Natural killer cell (primary cell): ENCODE measurements at regions not wholly inside any gene's neighbourhood (a gene's known extent, or its start where the extent isn't known, plus 50 kb on each side); places are given as distances from the start of the nearest gene placed in this dataset.

Experiments
- ATAC-seq, 3 donors: fragments of 150-1000 bp in 2 of 3; fragments of 200-7000 bp in 1 of 3; cut with Tn5 transposase; 1 replicate in 1 of 3; 2 replicates in 2 of 3; pipeline ENCODE4 v1.10.0; 2021; ENCODE audit warnings: mild to moderate bottlenecking in 2 of 3, moderate library complexity in 2 of 3
- DNase-seq, 2 donors: peaks; one replicate each; pipeline versions ENCODE4 v3.0.0 to v3.0.0-alpha.2; 2013 to 2021; ENCODE audit warnings: mixed read lengths in 1 of 2
- H3K27ac ChIP-seq: one replicate; pipeline ENCODE4 v1.5.1; 2013; ENCODE audit warnings: mild to moderate bottlenecking, low read length
- H3K27me3 ChIP-seq: one replicate; pipeline ENCODE4 v1.6.1; 2013; ENCODE audit warnings: low read length; ENCODE audit not compliant: control insufficient read depth, insufficient read depth
- H3K36me3 ChIP-seq: one replicate; pipeline ENCODE4 v1.6.1; 2013; ENCODE audit warnings: low read length; ENCODE audit not compliant: control insufficient read depth, insufficient read depth
- H3K4me1 ChIP-seq: one replicate; pipeline ENCODE4 v1.6.1; 2013; ENCODE audit warnings: low read length; ENCODE audit not compliant: control insufficient read depth, insufficient read depth
- H3K4me3 ChIP-seq: one replicate; pipeline ENCODE4 v1.5.1; 2013; ENCODE audit warnings: low read length
- H3K9me3 ChIP-seq: one replicate; pipeline ENCODE4 v1.6.1; 2013; ENCODE audit warnings: low read length; ENCODE audit not compliant: control insufficient read depth, insufficient read depth
- H3K27ac Mint-ChIP-seq, 2 donors: one replicate each; pipeline ENCODE4 v1.8.0; 2022; ENCODE audit warnings: mild to moderate bottlenecking in 2 of 2, mixed read lengths in 2 of 2, moderate library complexity in 1 of 2
- H3K27me3 Mint-ChIP-seq, 2 donors: one replicate each; pipeline ENCODE4 v1.8.0; 2022; ENCODE audit warnings: low read depth in 2 of 2, mixed read lengths in 2 of 2
- H3K36me3 Mint-ChIP-seq: one replicate; pipeline ENCODE4 v1.8.0; 2022; ENCODE audit warnings: mixed read lengths
- H3K4me1 Mint-ChIP-seq, 2 donors: one replicate each; pipeline ENCODE4 v1.8.0; 2022; ENCODE audit warnings: mixed read lengths in 2 of 2
- H3K4me3 Mint-ChIP-seq: one replicate; pipeline ENCODE4 v1.8.0; 2022; ENCODE audit warnings: mild to moderate bottlenecking, moderate library complexity, mixed read lengths
- H3K9me3 Mint-ChIP-seq, 2 donors: one replicate each; pipeline ENCODE4 v1.8.0; 2022; ENCODE audit warnings: mixed read lengths in 2 of 2
- WGBS: methylation state at CpG from one replicate; pipeline ENCODE4 v1.1.7; 2013; ENCODE audit warnings: missing lambda C conversion rate; ENCODE audit not compliant: insufficient coverage; 5-methylcytosine and 5-hydroxymethylcytosine counted together
- intact Hi-C: fragments of 100-400 bp; cut with micrococcal nuclease; formaldehyde crosslinking; loops from one replicate; pipeline ENCODE4 v1.14.2; 2022
- TF ChIP-seq, protein P1 (sequence below): fragments of 200-600 bp; IDR thresholded peaks from one replicate; pipeline ENCODE4 v1.8.0; 2022; ENCODE audit warnings: antibody characterized with exemption

- Histone ChIP-seq H3K27ac (no peak overlapping the region), H3K36me3 (no peaks in the 10 kb centered on the region), H3K27me3 (no peaks in the 10 kb centered on the region), H3K4me1 (no peaks in the 10 kb centered on the region), H3K9me3 (no peaks in the 10 kb centered on the region), H3K4me3 (no peak overlapping the region)
- peaks cover 7 to 11% of the 10 kb centered on the region in 2 donors for H3K9me3 Mint-ChIP-seq
- no peaks in the 10 kb centered on the region for H3K36me3 Mint-ChIP-seq
- 84% methylated on average over 2 of the region's 3 CpGs for WGBS
- H3K27me3 Mint-ChIP-seq = no peaks in the 10 kb centered on the region
- ATAC-seq = no peak
- TF ChIP-seq, protein P1, sequence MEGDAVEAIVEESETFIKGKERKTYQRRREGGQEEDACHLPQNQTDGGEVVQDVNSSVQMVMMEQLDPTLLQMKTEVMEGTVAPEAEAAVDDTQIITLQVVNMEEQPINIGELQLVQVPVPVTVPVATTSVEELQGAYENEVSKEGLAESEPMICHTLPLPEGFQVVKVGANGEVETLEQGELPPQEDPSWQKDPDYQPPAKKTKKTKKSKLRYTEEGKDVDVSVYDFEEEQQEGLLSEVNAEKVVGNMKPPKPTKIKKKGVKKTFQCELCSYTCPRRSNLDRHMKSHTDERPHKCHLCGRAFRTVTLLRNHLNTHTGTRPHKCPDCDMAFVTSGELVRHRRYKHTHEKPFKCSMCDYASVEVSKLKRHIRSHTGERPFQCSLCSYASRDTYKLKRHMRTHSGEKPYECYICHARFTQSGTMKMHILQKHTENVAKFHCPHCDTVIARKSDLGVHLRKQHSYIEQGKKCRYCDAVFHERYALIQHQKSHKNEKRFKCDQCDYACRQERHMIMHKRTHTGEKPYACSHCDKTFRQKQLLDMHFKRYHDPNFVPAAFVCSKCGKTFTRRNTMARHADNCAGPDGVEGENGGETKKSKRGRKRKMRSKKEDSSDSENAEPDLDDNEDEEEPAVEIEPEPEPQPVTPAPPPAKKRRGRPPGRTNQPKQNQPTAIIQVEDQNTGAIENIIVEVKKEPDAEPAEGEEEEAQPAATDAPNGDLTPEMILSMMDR = no peak
- H3K4me3 Mint-ChIP-seq = no peak overlapping the region
- no peak overlapping the region for H3K27ac Mint-ChIP-seq
- intact Hi-C loops = no loop called here
- H3K4me1 Mint-ChIP-seq = no peaks in the 10 kb centered on the region
- DNase-seq = no peak
Measured at GRCh38 chr4:110753466-110753865, 130.6 kb upstream of the PITX2 start.

- DNase-seq (no peak), ATAC-seq (no peak)
- peaks cover 7 to 11% of the 10 kb centered on the region in 2 donors for H3K9me3 Mint-ChIP-seq
- no peaks in the 10 kb centered on the region for H3K4me1 Mint-ChIP-seq
- no peaks in the 10 kb centered on the region for H3K27me3 ChIP-seq
- no peaks in the 10 kb centered on the region for H3K4me1 ChIP-seq
- no peaks in the 10 kb centered on the region for H3K9me3 ChIP-seq
- WGBS = 100% methylated on average over 1 of the region's 2 CpGs
- no peak overlapping the region for H3K4me3 Mint-ChIP-seq
- no peak overlapping the region for H3K4me3 ChIP-seq
- no peak overlapping the region for H3K27ac ChIP-seq
- H3K27ac Mint-ChIP-seq = no peak overlapping the region
- no peaks in the 10 kb centered on the region for H3K36me3 Mint-ChIP-seq
- intact Hi-C loops = no loop called here
- H3K36me3 ChIP-seq = no peaks in the 10 kb centered on the region
- TF ChIP-seq, protein P1 = no peak
- no peaks in the 10 kb centered on the region for H3K27me3 Mint-ChIP-seq
Measured at GRCh38 chr4:110754716-110755115, 131.8 kb upstream of the PITX2 start.

DNA sequence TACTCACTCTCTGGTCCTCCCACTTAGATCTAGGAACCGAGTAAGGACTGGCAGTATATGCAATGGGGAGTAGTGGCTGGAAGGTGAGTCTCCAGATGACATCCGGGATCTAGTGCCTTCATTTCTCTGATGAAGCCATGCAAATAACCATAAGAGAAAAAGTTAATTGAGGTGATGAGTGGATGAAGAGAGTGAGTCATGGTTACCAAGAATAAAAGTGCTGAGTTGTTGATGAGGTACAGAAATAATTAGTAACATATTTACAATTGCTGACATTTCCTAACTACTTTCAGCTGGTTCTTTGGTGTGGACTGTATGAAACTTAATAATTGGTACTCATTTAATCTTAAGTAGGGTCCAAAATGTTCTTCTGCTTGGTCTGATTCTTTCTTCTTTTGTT, 146.7 kb upstream of the PITX2 start:
- Mint-ChIP-seq H3K27me3 (no peaks in the 10 kb centered on the region), H3K27ac (no peak overlapping the region), H3K4me1 (no peaks in the 10 kb centered on the region), H3K36me3 (no peaks in the 10 kb centered on the region), H3K9me3 (peaks cover 12% of the 10 kb centered on the region in 2 donors), H3K4me3 (no peak overlapping the region)
- Histone ChIP-seq H3K27ac (no peak overlapping the region), H3K4me3 (no peak overlapping the region), H3K27me3 (no peaks in the 10 kb centered on the region), H3K9me3 (no peaks in the 10 kb centered on the region), H3K4me1 (no peaks in the 10 kb centered on the region), H3K36me3 (no peaks in the 10 kb centered on the region)
- no peak for DNase-seq
- TF ChIP-seq, protein P1 = no peak
- WGBS = 83% methylated on average over 1 of the region's 2 CpGs
- intact Hi-C loops = no loop called here
- ATAC-seq = no peak

DNA sequence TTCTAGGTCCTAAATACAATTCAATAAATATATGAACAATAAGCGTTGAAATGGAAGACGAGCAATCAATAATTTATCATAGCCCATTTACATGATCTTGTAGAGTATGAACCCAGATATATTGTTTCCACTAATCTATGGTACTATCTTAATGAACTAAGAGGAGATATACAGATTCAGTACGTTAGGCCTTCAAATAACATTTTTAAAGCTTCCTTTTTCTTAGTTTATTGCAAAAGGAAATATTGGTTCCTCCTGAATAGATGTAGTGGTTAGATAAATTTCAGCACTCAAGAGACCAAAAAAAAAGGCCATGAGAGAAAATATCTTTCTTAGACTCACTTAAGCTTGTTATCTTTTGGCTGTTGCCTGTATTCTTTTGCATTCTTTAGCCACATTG, 147.5 kb upstream of the PITX2 start:
- intact Hi-C loops = no loop called here
- no peaks in the 10 kb centered on the region for H3K9me3 ChIP-seq
- no peaks in the 10 kb centered on the region for H3K36me3 ChIP-seq
- no peak overlapping the region for H3K4me3 Mint-ChIP-seq
- H3K27ac Mint-ChIP-seq = no peak overlapping the region
- H3K27me3 Mint-ChIP-seq = no peaks in the 10 kb centered on the region
- no peak overlapping the region for H3K4me3 ChIP-seq
- no peaks in the 10 kb centered on the region for H3K27me3 ChIP-seq
- no CpG with 5 or more reads among the region's 3 CpGs for WGBS
- DNase-seq = no peak
- no peaks in the 10 kb centered on the region for H3K4me1 Mint-ChIP-seq
- no peaks in the 10 kb centered on the region for H3K4me1 ChIP-seq
- H3K27ac ChIP-seq = no peak overlapping the region
- TF ChIP-seq, protein P1 = no peak
- no peaks in the 10 kb centered on the region for H3K36me3 Mint-ChIP-seq
- ATAC-seq = no peak
- peaks cover 12% of the 10 kb centered on the region in 2 donors for H3K9me3 Mint-ChIP-seq
